Activated CD4-positive, alpha-beta T cell treated with anti-CD3 and anti-CD28 coated beads for 36 hours (primary cell): ENCODE measurements at regions not wholly inside any gene's neighbourhood (a gene's known extent, or its start where the extent isn't known, plus 50 kb on each side); places are given as distances from the start of the nearest gene placed in this dataset. TPM values are rescaled to one million over a fixed set of nuclear protein-coding genes. Genes with fewer than 3 reads are reported as not detected.
"Not testable (repeated sequence)": the region's sequence is repeated elsewhere in the genome, so short reads cannot be mapped to it uniquely, and the experiment has no call there.

Source experiments
- ATAC-seq: fragments of 200-7000 bp; cut with Tn5 transposase; one replicate; pipeline ENCODE4 v1.10.0; 2021; ENCODE audit warnings: mild to moderate bottlenecking, moderate library complexity
- CTCF ChIA-PET: fragments of 350-600 bp; sonication (Branson Sonifier 250); formaldehyde crosslinking; loops from one replicate; lab custom pipeline; 2021; ENCODE audit warnings: antibody characterized with exemption; lab: Charles Lee
- POLR2A ChIA-PET: fragments of 350-600 bp; sonication (Branson Sonifier 250); formaldehyde crosslinking; loops from one replicate; lab custom pipeline; 2021; ENCODE audit warnings: antibody characterized with exemption, inconsistent platforms; lab: Charles Lee
- DNase-seq: peaks from one replicate; pipeline ENCODE4 v3.0.0-alpha.2; 2020
- H3K27ac Mint-ChIP-seq: one replicate; pipeline ENCODE4 v1.8.0; 2021; ENCODE audit warnings: mixed read lengths
- H3K27me3 Mint-ChIP-seq: one replicate; pipeline ENCODE4 v1.8.0; 2021; ENCODE audit warnings: mixed read lengths
- H3K36me3 Mint-ChIP-seq: one replicate; pipeline ENCODE4 v1.8.0; 2021; ENCODE audit warnings: low read depth, mixed read lengths
- H3K4me1 Mint-ChIP-seq: one replicate; pipeline ENCODE4 v1.8.0; 2021; ENCODE audit warnings: mixed read lengths
- H3K4me3 Mint-ChIP-seq: one replicate; pipeline ENCODE4 v1.8.0; 2021; ENCODE audit warnings: mild to moderate bottlenecking, moderate library complexity, mixed read lengths
- H3K9me3 Mint-ChIP-seq: one replicate; pipeline ENCODE4 v1.8.0; 2021; ENCODE audit warnings: low read depth, mixed read lengths
- intact Hi-C, 2 experiments: fragments of 100-400 bp; cut with DNase I in 1 of 2; cut with micrococcal nuclease in 1 of 2; formaldehyde crosslinking; loops; one replicate each; pipeline versions ENCODE4 v1.14.2 to v1.15.1; 2022 to 2024; cut with DNase I, micrococcal nuclease
- microRNA-seq: library from miRNA; unstranded; fragments of <30 nt; microRNA quantifications from one replicate; pipeline ENCODE4 v1.2.0, GENCODE V29; 2021; ENCODE audit warnings: borderline replicate concordance

GRCh38 chr9:111099199-111100008 lies 61.1 kb upstream of the LPAR1 start:
- no peaks in the 10 kb centered on the region for H3K4me1 Mint-ChIP-seq
- no peak overlapping the region for H3K4me3 Mint-ChIP-seq
- DNase-seq (no peak), ATAC-seq (no peak)
- H3K27me3 Mint-ChIP-seq, result no peaks in the 10 kb centered on the region
- ChIA-PET CTCF (no interaction called here), POLR2A (no interaction called here)
- H3K36me3 Mint-ChIP-seq, result no peaks in the 10 kb centered on the region
- no peak overlapping the region for H3K27ac Mint-ChIP-seq
- H3K9me3 Mint-ChIP-seq, result no peaks in the 10 kb centered on the region
- intact Hi-C loops, result no loop called here

- no peak overlapping the region for H3K27ac Mint-ChIP-seq
- ATAC-seq, result no peak
- H3K4me3 Mint-ChIP-seq, result no peak overlapping the region
- intact Hi-C loops, result no loop called here
- H3K36me3 Mint-ChIP-seq, result no peaks in the 10 kb centered on the region
- POLR2A ChIA-PET, result no interaction called here
- peaks cover 4% of the 10 kb centered on the region for H3K27me3 Mint-ChIP-seq
- H3K9me3 Mint-ChIP-seq, result no peaks in the 10 kb centered on the region
- no peaks in the 10 kb centered on the region for H3K4me1 Mint-ChIP-seq
- CTCF ChIA-PET, result no interaction called here
- no peak for DNase-seq
Observed at GRCh38 chr9:111098093-111098492, 59.8 kb upstream of the LPAR1 start.

GRCh38 chr9:111096051-111096450 lies 57.8 kb upstream of the LPAR1 start:
- no peaks in the 10 kb centered on the region for H3K36me3 Mint-ChIP-seq
- H3K9me3 Mint-ChIP-seq, result no peaks in the 10 kb centered on the region
- intact Hi-C loops, result no loop called here
- H3K4me1 Mint-ChIP-seq, result no peaks in the 10 kb centered on the region
- POLR2A ChIA-PET, result no interaction called here
- no peak overlapping the region for H3K27ac Mint-ChIP-seq
- DNase-seq (no peak), ATAC-seq (no peak)
- H3K4me3 Mint-ChIP-seq, result no peak overlapping the region
- CTCF ChIA-PET, result no interaction called here
- peaks cover 4% of the 10 kb centered on the region for H3K27me3 Mint-ChIP-seq

GRCh38 chr9:111095441-111095840 lies 57.2 kb upstream of the LPAR1 start:
- ChIA-PET POLR2A (no interaction called here), CTCF (no interaction called here)
- Mint-ChIP-seq H3K4me3 (no peak overlapping the region), H3K4me1 (no peaks in the 10 kb centered on the region), H3K27ac (no peak overlapping the region), H3K36me3 (no peaks in the 10 kb centered on the region), H3K27me3 (peaks cover 4% of the 10 kb centered on the region), H3K9me3 (no peaks in the 10 kb centered on the region)
- DNase-seq (no peak), ATAC-seq (no peak)
- intact Hi-C loops, result no loop called here

- Mint-ChIP-seq H3K27ac (no peak overlapping the region), H3K4me3 (no peak overlapping the region), H3K4me1 (no peaks in the 10 kb centered on the region), H3K36me3 (no peaks in the 10 kb centered on the region), H3K27me3 (peaks cover 4% of the 10 kb centered on the region), H3K9me3 (no peaks in the 10 kb centered on the region)
- DNase-seq (no peak), ATAC-seq (no peak)
- ChIA-PET POLR2A (no interaction called here), CTCF (no interaction called here)
- intact Hi-C loops, result no loop called here
Observed at GRCh38 chr9:111094958-111095357, 56.7 kb upstream of the LPAR1 start.

GRCh38 chr9:111094433-111094924 lies 56.2 kb upstream of the LPAR1 start:
- Mint-ChIP-seq H3K27me3 (peaks cover 4% of the 10 kb centered on the region), H3K4me3 (no peak overlapping the region), H3K36me3 (no peaks in the 10 kb centered on the region), H3K9me3 (no peaks in the 10 kb centered on the region), H3K27ac (no peak overlapping the region), H3K4me1 (no peaks in the 10 kb centered on the region)
- DNase-seq (no peak), ATAC-seq (no peak)
- ChIA-PET CTCF (no interaction called here), POLR2A (no interaction called here)
- intact Hi-C loops, result no loop called here

- H3K36me3 Mint-ChIP-seq, H3K4me3 Mint-ChIP-seq, POLR2A ChIA-PET, H3K4me1 Mint-ChIP-seq, intact Hi-C loops, ATAC-seq, DNase-seq, H3K27ac Mint-ChIP-seq, H3K27me3 Mint-ChIP-seq: not testable (repeated sequence)
- peaks cover 11% of the 10 kb centered on the region for H3K9me3 Mint-ChIP-seq
- CTCF ChIA-PET, result interaction anchor here (0.6 kb wide), 1 partner anchor 188 kb away, joined by 3 read pairs; no protein-coding TSS in a partner anchor
Observed at GRCh38 chr9:111092167-111092566, 53.9 kb upstream of the LPAR1 start.

Small RNA genes lying in the stretch of these regions (microRNA-seq; reads per million reads assigned to microRNA genes)
- gene MIR7702, result not detected
